NCI-H69 (cell line): ENCODE measurements at regions not wholly inside any gene's neighbourhood (a gene's known extent, or its start where the extent isn't known, plus 50 kb on each side); places are given as distances from the start of the nearest gene placed in this dataset.
"Not testable (repeated sequence)": the region's sequence is repeated elsewhere in the genome, so short reads cannot be mapped to it uniquely, and the experiment has no call there.

ENCODE experiments used
- DNase-seq: peaks from one replicate; lab custom pipeline; 2025; lab: John Stamatoyannopoulos, UW

GRCh38 chr7:96770758-96771157 lies 61.1 kb upstream of the SEM1 start:
- DNase-seq = no peak

- DNase-seq = no peak
Observed at GRCh38 chr7:96772139-96772694, 62.6 kb upstream of the SEM1 start.

GRCh38 chr7:96773483-96773882 lies 63.8 kb upstream of the SEM1 start:
- no peak for DNase-seq

- DNase-seq = no peak
Observed at GRCh38 chr7:96774358-96774757, 64.7 kb upstream of the SEM1 start.

GRCh38 chr7:96775046-96775445 lies 65.4 kb upstream of the SEM1 start:
- DNase-seq = no peak

- DNase-seq = peak; percentile 72
Observed at GRCh38 chr7:96778263-96778662, 68.6 kb upstream of the SEM1 start.

GRCh38 chr7:96781919-96782318 lies 72.3 kb upstream of the SEM1 start:
- DNase-seq = peak; percentile 71

- DNase-seq = not testable (repeated sequence)
Observed at GRCh38 chr7:96782686-96783298, 73.1 kb upstream of the SEM1 start.

GRCh38 chr7:96784597-96784996 lies 75.0 kb upstream of the SEM1 start:
- peak; percentile 54 for DNase-seq

- peak; percentile 99 for DNase-seq
Observed at GRCh38 chr7:96786261-96786997, 76.8 kb upstream of the SEM1 start.

- DNase-seq = peak; percentile 65
Observed at GRCh38 chr7:96786998-96787395, 77.4 kb upstream of the SEM1 start.

- no peak for DNase-seq
Observed at GRCh38 chr7:96789914-96790313, 80.3 kb upstream of the SEM1 start.

- DNase-seq = no peak
Observed at GRCh38 chr7:96792115-96792514, 82.5 kb upstream of the SEM1 start.

- peak; percentile 75 for DNase-seq
Observed at GRCh38 chr7:96794063-96794462, 84.4 kb upstream of the SEM1 start.

- no peak for DNase-seq
Observed at GRCh38 chr7:96800122-96800521, 90.5 kb upstream of the SEM1 start.

- peak; percentile 59 for DNase-seq
Observed at GRCh38 chr7:96800824-96801223, 91.2 kb upstream of the SEM1 start.

GRCh38 chr7:96819111-96819700 lies 109.6 kb upstream of the SEM1 start:
- no peak for DNase-seq

GRCh38 chr7:96821131-96821530 lies 111.5 kb upstream of the SEM1 start:
- not testable (repeated sequence) for DNase-seq

- no peak for DNase-seq
Observed at GRCh38 chr7:96822824-96823223, 113.2 kb upstream of the SEM1 start.

GRCh38 chr7:96823274-96823673 lies 113.6 kb upstream of the SEM1 start:
- DNase-seq = no peak

- no peak for DNase-seq
Observed at GRCh38 chr7:96824686-96825085, 115.0 kb upstream of the SEM1 start.

GRCh38 chr7:96825285-96825684 lies 115.6 kb upstream of the SEM1 start:
- DNase-seq = no peak

- no peak for DNase-seq
Observed at GRCh38 chr7:96826089-96826488, 116.4 kb upstream of the SEM1 start.
